GM21737 (cell line): ENCODE measurements at regions not wholly inside any gene's neighbourhood (a gene's known extent, or its start where the extent isn't known, plus 50 kb on each side); places are given as distances from the start of the nearest gene placed in this dataset.
"Not testable (repeated sequence)": the region's sequence is repeated elsewhere in the genome, so short reads cannot be mapped to it uniquely, and the experiment has no call there.

ENCODE experiments used
- ATAC-seq: cut with Tn5 transposase; IDR thresholded peaks from one replicate; pipeline ENCODE4 v1.9.1; 2021; ENCODE audit warnings: mild to moderate bottlenecking, moderate library complexity; ENCODE audit not compliant: unreplicated experiment

GRCh38 chr3:87733671-87734367, 325.0 kb downstream of the CGGBP1 start:
- no peak for ATAC-seq

GRCh38 chr3:87732294-87732693, 326.5 kb downstream of the CGGBP1 start:
- no peak for ATAC-seq

DNA sequence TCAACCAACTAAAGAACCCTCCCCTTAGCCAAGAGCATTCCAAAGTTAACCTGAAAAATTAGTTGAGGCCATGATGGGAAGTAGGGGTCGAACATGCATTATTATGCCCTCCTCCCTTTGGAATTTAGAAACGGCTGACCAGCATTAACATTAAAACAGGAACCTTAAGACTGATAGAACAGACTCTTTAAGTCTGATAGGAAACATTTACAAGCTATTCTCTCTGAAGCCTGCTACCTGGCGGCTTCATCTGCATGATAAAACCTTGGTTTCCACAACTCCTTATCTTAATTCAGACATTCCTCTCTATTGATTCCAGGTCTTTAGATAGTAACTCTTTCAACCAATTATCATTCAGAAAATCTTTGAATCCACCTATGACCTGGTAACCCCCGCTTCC, 331.0 kb downstream of the CGGBP1 start:
- ATAC-seq = no peak

GRCh38 chr3:87719060-87719459, 339.7 kb downstream of the CGGBP1 start:
- ATAC-seq = no peak

DNA sequence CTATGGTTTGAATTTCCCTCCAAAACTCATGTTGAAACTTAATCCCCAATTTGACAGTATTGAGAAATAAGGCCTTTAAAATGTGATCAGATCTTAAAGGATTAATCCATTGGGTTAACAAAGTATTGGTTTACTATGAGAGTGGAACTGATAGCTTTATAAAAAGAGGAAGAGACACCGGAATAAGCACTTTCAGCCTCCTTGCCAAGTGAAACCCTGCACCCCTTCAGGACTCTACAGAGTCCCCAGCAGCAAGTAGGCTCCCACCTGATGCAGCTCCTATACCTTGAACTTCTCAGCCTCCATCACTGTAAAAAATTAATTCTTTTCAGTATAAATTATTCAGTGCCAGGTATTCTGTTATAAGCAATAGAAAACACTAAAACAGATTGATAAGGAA, 348.3 kb downstream of the CGGBP1 start:
- ATAC-seq = no peak

DNA sequence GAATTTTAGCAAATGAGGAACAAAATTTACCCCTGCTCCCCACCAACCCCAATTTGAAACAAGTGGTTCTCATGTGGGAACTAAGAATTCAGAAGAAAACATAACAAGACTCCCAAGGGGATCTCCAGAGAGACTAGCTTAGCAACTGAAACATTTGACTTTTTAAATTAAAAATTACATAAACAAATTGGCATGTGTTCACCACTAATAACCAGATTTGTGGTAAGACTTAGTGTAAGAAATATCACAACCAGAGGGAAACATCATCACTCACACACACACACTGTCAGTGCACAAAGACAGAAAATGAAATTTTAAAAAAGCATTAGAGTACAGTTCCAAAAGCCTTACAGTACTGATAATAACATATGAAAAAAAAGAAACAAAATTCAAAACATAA, 348.8 kb downstream of the CGGBP1 start:
- no peak for ATAC-seq

DNA sequence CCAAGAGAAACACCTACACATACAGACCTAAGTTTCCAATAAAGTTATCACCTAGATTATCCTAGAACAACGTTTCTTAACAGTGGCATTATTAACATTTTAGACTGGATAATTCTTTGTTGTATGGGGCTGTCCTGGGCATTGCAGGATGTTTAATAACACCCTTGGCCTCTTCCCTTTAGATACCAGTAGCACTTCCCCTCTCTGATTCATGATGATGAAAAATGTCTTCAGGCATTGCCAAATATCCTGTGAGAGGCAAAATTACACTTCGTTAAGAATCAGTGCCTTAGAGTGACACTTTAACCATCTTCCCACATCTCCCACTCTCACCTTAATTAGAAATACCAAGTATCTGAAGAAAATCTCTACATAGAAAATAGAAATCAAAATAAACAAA, 352.6 kb downstream of the CGGBP1 start:
- no peak for ATAC-seq

DNA sequence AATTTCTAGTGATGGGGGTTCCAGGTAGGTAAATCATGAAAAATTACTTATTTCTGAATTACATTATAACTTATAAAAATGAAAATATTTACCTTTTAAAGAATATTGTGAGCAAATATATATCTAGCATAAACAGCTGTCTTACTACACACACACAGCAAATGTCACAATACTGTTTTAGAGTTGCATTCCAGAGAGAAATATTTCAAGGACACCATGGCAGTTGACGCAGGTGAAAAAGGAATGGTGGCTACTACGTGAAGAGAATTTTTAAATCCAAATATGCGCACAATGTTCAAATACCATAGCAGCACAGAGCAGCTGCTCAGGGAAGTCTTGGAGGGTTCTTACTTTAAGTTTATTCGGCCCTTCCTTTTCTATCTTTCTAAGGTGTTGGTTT, 356.2 kb downstream of the CGGBP1 start:
- ATAC-seq = no peak

DNA sequence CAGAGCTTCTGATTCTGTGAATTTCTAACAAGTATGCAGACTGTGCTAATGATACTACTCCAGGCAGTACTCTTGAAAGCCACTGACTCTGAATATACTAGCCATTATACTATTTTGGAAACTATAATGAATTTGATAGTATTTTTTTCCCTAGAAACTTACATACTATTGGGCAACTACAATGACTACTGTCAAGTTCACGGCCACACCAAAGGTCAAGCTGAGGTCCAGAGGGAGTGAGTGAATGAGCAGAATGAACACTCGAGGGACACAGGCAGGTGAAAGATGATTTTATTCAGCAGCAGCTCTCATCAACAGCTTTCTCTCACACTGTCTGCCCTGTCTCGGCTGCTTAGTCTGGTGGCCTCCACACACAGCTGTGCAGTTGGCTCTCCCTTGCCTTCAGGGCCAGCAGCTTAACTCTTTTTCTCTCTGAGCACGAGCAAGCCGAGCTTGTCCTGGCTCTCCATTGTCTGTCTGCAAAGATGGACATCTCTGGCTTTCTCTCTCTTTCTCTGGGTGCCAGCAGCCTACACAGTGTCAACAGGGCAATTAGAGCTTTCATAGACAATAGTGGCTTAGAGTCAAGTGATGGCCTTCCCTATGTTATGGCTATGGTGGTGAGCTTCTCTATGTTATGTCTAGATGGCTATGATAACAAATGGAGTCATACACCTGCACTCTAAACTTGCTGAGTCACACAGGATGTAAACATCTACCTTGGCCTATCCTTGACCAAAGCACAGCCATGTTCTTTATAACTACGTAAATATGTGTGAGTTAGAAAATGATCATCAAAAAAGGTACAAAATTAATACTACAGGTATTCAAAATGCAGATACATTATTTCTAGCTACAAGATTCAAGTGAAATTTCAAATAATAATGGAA, 362.4 kb downstream of the CGGBP1 start:
- no peak for ATAC-seq

DNA sequence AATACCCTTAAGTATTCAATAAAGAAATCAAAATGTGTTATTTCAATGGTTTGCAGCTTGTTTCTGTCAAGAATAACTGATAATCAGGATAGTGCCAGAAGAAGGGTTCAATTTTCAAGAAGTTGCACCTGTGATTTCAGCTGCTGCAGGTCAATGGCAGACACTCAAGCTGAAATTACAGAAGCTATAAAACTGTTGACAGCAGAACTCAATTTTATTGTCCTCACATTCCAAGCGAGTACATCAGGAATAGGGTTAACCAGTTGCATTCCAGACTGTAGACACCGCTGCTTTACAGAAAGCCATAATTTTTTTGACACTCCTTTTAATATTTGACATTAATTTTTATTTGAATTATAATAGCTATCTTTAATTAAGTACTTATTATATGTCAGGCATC, 364.1 kb downstream of the CGGBP1 start:
- ATAC-seq = no peak

GRCh38 chr3:87691109-87691508, 367.7 kb downstream of the CGGBP1 start:
- no peak for ATAC-seq

- ATAC-seq = not testable (repeated sequence)
Observed at GRCh38 chr3:87678984-87679660, 379.7 kb downstream of the CGGBP1 start.

GRCh38 chr3:87674397-87675161, 384.2 kb downstream of the CGGBP1 start:
- peak; percentile 95 for ATAC-seq

GRCh38 chr3:87673132-87673531, 385.7 kb downstream of the CGGBP1 start:
- no peak for ATAC-seq

DNA sequence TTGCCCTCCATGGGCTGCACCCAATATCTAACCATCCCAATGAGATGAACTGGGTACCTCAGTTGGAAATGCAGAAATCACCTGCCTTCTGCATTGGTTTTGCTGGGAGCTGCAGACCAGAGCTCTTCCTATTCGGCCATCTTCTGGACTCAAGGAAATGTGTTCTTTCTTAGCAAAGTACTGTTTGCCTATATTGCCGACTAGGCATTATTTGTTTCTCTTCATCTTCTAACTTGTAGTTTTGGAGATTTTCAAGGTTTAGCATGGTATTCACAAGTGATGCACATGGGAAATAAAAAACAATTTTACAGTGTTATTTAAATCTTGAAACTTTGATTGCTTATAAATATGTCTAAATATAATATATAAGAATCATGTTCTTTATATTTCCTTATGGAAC, 377.8 kb upstream of the POU1F1 start:
- no peak for ATAC-seq

DNA sequence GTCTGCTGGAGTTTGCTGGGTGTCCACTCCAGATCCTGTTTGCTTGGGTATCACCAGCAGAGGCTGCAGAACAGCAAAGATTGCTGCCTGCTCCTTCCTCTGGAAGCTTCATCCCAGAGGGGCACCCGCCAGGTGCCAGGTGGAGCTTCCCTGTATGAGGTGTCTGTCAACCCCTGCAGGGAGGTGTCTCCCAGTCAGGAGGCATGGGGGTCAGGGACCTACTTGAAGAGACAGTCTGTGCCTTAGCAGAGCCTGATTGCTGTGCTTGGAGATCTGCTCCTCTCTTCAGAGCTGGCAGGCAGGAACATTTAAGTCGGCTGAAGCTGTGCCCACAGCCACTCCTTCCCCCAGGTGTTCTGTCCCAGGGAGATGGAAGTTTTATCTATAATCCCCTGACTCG, 376.8 kb upstream of the POU1F1 start:
- not testable (repeated sequence) for ATAC-seq

DNA sequence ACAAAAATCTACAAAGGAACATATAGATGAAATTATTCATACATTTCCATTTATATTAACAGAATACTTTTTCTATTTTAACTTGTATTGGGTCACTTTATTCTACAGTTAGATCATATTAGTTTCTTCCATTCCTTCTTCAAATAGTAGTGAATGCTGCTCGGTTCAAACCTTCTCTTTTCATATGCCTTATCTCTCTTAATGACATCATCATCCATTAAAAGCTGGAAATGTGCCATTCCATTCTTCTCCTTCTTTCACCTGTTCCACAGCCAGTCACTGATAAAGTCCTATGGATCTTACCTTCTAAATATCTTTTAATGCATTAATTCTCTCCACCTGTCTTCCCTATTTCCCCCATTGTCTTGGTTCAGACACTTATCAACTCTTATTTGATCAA, 358.0 kb upstream of the POU1F1 start:
- ATAC-seq = no peak

- ATAC-seq = no peak
Observed at GRCh38 chr3:87627316-87627715, 350.9 kb upstream of the POU1F1 start.

DNA sequence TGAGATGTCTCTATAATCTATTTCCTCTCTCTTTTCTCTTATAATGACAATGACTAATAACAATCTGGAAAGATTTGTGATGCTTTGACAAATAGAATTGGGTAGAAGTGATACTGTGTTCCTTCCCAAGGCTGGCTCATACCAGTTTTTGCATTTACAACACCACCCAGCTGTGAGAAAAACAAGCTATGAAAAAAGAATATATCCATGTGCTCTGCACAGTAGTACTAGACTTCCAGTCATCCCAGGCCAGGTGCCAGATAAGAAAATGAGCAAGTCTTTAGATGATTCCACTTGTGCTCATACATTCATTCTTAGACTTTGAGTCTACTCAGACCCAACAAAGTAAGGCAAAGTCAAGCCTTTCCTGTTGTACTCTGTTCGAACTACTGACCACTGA, 350.2 kb upstream of the POU1F1 start:
- no peak for ATAC-seq

GRCh38 chr3:87625876-87626275, 349.5 kb upstream of the POU1F1 start:
- ATAC-seq = no peak

DNA sequence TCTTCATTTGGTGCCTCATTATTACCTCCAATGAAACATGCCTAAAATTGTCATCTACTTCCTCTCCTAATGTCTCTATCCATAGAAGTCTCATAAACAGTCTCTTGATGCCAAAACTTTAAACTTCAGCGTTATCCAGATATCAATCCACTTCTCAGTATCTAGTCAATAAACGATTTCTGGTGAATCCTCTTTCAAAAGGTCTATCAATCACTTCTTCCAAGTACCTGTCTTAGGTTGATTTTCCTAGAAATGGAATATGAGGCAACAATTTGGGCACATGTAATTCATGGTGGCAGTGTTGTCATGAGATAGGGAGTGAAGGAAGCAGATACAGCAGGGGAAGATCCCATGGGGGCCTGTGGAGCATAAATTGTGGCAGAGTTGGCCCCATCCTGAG, 348.5 kb upstream of the POU1F1 start:
- no peak for ATAC-seq
